ENCODE measurements at regions not wholly inside any gene's neighbourhood (a gene's known extent, or its start where the extent isn't known, plus 50 kb on each side); places are given as distances from the start of the nearest gene placed in this dataset.

DNA sequence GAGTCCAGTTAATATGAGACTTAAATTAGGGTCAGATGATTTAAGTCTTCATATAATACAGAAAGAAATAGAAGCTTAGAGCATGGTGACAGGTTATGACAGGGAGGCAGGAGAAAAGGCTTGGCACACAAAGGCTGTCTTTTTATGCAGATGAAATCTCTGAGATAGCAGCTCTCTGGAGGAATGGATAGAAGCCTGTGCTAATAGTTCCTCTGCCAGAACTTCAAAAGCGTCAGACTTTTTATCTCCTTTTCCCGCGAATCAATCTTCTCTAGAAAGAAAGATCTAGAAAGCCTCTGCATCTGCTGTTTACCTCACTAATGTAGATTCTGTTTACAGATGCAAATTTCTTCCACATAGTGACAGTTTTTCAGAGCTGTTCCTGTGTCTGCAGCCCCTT lies 1106.2 kb downstream of the XPNPEP1 start:
- Histone ChIP-seq H3K4me3 (no peak overlapping the region), H3K36me3 (ENCODE audit: low read depth) (no peaks in the 10 kb centered on the region), H3K4me1 (ENCODE audit: low read depth) (no peaks in the 10 kb centered on the region), H3K9me3 (no peaks in the 10 kb centered on the region)
- TF ChIP-seq, protein P1, sequence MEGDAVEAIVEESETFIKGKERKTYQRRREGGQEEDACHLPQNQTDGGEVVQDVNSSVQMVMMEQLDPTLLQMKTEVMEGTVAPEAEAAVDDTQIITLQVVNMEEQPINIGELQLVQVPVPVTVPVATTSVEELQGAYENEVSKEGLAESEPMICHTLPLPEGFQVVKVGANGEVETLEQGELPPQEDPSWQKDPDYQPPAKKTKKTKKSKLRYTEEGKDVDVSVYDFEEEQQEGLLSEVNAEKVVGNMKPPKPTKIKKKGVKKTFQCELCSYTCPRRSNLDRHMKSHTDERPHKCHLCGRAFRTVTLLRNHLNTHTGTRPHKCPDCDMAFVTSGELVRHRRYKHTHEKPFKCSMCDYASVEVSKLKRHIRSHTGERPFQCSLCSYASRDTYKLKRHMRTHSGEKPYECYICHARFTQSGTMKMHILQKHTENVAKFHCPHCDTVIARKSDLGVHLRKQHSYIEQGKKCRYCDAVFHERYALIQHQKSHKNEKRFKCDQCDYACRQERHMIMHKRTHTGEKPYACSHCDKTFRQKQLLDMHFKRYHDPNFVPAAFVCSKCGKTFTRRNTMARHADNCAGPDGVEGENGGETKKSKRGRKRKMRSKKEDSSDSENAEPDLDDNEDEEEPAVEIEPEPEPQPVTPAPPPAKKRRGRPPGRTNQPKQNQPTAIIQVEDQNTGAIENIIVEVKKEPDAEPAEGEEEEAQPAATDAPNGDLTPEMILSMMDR (IDR thresholded peaks at IDR 0.05) = no peak
- no peak for DNase-seq
- intact Hi-C loops (cut with DNase I, micrococcal nuclease) = no loop called here
- no peak for ATAC-seq

DNA sequence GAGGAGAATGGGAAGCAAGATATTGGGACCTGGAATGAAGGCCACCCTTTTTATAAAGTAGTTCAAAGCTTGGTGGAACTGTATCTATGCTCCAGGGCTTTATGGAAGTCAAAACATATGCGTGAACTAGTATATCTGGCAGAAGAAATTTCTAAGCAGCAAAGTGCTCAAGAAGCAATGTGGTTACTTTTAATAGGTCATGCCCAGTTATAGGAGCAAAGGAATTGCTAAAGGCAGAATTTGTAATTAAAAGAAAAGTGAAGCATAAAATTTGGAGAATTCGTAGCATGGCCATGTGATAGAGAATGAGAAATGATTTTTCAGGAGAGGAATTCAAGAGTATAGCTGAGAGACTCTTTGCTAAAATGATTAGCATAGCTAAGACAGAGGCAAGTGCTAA lies 1110.4 kb downstream of the XPNPEP1 start:
- ATAC-seq = no peak
- H3K4me3 ChIP-seq = no peak overlapping the region

DNA sequence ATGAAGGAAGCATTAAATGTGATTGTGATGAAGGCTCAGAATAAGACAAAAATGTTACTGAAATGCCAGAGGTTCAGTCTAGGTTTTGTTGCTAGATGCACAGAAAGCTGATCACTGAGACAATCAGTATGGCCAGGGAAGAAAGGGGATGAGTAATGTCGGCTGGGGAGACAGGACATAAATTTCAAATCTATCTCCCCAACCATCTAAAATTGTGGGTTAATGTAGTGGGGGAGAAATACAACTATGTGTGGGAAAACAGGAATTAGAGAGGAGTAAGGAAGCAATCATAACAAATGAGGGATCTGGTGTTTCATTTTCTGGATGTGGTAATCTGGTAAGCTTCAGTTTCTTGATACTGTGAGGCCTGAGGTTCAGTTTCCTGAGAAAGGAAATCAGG lies 1111.0 kb downstream of the XPNPEP1 start:
- Histone ChIP-seq H3K4me3 (no peak overlapping the region), H3K9me3 (no peaks in the 10 kb centered on the region), H3K4me1 (ENCODE audit: low read depth) (no peaks in the 10 kb centered on the region), H3K36me3 (ENCODE audit: low read depth) (no peaks in the 10 kb centered on the region)
- ATAC-seq (no peak), DNase-seq (no peak)
- intact Hi-C loops (cut with DNase I, micrococcal nuclease) = no loop called here
- TF ChIP-seq, protein P1 (IDR thresholded peaks at IDR 0.05) = no peak

More for the DNA sequence above, 1110.4 kb downstream of the XPNPEP1 start:
- H3K36me3 ChIP-seq (ENCODE audit: low read depth) = no peaks in the 10 kb centered on the region
- TF ChIP-seq, protein P1 (IDR thresholded peaks at IDR 0.05) = no peak
- intact Hi-C loops (cut with DNase I, micrococcal nuclease) = no loop called here
- H3K4me1 ChIP-seq (ENCODE audit: low read depth) = no peaks in the 10 kb centered on the region
- DNase-seq = no peak
- H3K9me3 ChIP-seq = no peaks in the 10 kb centered on the region

DNA sequence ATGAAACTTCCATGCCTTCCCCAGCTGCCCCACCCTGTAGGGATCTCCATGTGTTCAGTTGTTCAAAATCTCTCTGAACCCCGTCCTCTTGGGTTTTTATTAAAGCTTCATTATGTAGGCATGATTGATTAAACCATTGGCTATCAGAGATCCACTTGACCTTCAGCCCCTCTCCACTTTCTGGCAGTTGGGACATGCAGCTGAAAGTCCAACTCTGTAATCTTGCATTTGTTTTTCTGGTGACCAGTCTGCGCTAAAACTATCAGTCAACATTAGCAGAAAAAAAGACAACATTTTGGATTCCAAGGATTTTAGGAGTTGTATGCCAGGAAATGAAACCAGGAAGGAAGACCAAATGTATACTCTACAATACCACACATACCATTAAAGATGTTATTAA lies 1115.1 kb downstream of the XPNPEP1 start:
- ATAC-seq (no peak), DNase-seq (no peak)
- no peaks in the 10 kb centered on the region for H3K36me3 ChIP-seq (ENCODE audit: low read depth)
- no peak overlapping the region for H3K4me3 ChIP-seq
- H3K9me3 ChIP-seq = no peaks in the 10 kb centered on the region
- intact Hi-C loops (cut with DNase I, micrococcal nuclease) = no loop called here
- H3K4me1 ChIP-seq (ENCODE audit: low read depth) = no peaks in the 10 kb centered on the region
- TF ChIP-seq, protein P1 (IDR thresholded peaks at IDR 0.05) = no peak

DNA sequence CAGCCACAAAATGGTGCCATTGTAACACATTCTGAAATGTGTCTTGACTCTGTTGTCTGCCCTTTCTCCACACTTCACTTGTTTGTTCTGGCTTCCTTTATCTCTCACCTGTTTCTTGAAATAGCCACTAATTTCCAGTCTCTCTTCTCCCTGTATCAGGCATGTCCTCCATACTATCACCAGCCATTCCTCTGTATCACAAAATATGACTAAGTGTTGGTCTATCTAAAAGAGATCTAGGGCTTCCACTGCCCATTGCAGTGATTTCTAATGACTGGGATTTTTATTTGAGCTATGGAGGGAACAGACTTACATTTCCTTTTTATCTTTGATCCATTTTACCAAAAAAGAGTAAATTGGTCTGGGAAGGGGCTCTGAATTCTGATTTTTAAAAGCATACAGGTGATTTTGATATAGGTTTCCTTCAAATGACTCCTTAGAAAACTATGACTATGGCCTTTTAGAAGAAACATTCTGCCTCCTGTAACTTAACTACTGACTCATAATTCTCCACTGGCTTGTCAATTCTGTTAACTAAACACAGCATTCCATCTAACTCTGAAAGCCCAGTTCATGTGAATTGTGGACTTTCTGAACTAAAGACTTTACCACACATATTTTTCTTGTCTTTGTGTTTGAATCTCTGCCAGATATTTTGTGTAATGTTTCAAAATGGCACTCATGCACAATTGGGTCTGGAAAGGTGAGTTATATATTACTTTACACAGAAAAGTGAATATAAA lies 1121.4 kb downstream of the XPNPEP1 start:
- ATAC-seq (no peak), DNase-seq (no peak)
- intact Hi-C loops (cut with DNase I, micrococcal nuclease) = no loop called here
- Histone ChIP-seq H3K4me3 (no peak overlapping the region), H3K9me3 (no peaks in the 10 kb centered on the region), H3K36me3 (ENCODE audit: low read depth) (no peaks in the 10 kb centered on the region), H3K4me1 (ENCODE audit: low read depth) (no peaks in the 10 kb centered on the region)
- TF ChIP-seq, protein P1 (IDR thresholded peaks at IDR 0.05) = no peak

Data from mucosa of descending colon (tissue), 3 donors.